Vagina (tissue), 2 donors: ENCODE measurements at regions not wholly inside any gene's neighbourhood (a gene's known extent, or its start where the extent isn't known, plus 50 kb on each side); places are given as distances from the start of the nearest gene placed in this dataset.

Experiments
- POLR2AphosphoS5 ChIP-seq, 2 donors: sonication (generic); formaldehyde crosslinking; IDR thresholded peaks; one replicate each; pipeline ENCODE4 v1.9.0; 2017; ENCODE audit warnings: antibody characterized with exemption in 2 of 2, mild to moderate bottlenecking in 2 of 2, low read depth in 1 of 2; ENCODE audit not compliant: insufficient read depth in 1 of 2
- TF ChIP-seq, protein P1 (sequence below), 3 experiments: fragments of 450-650 bp in 2 of 3; fragments of 200-600 bp in 1 of 3; sonication (generic) in 1 of 3; IDR thresholded peaks; one replicate each; pipeline ENCODE4 v1.5.1; 2017 to 2019; ENCODE audit warnings: antibody characterized with exemption in 3 of 3, mild to moderate bottlenecking in 2 of 3, moderate library complexity in 2 of 3

GRCh38 chr3:5497497-5497896 lies 310.0 kb downstream of the EDEM1 start:
- TF ChIP-seq, protein P1, sequence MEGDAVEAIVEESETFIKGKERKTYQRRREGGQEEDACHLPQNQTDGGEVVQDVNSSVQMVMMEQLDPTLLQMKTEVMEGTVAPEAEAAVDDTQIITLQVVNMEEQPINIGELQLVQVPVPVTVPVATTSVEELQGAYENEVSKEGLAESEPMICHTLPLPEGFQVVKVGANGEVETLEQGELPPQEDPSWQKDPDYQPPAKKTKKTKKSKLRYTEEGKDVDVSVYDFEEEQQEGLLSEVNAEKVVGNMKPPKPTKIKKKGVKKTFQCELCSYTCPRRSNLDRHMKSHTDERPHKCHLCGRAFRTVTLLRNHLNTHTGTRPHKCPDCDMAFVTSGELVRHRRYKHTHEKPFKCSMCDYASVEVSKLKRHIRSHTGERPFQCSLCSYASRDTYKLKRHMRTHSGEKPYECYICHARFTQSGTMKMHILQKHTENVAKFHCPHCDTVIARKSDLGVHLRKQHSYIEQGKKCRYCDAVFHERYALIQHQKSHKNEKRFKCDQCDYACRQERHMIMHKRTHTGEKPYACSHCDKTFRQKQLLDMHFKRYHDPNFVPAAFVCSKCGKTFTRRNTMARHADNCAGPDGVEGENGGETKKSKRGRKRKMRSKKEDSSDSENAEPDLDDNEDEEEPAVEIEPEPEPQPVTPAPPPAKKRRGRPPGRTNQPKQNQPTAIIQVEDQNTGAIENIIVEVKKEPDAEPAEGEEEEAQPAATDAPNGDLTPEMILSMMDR (IDR thresholded peaks at IDR 0.05): no peak
- no peak for TF ChIP-seq POLR2AphosphoS5 (IDR thresholded peaks at IDR 0.05; ENCODE audit: insufficient read depth in 1 of 2, low read depth in 1 of 2)
